ENCODE measurements at regions not wholly inside any gene's neighbourhood (a gene's known extent, or its start where the extent isn't known, plus 50 kb on each side); places are given as distances from the start of the nearest gene placed in this dataset.
A peak's percentile ranks its signal among the peaks of the same experiment; 100 is the strongest.

DNA sequence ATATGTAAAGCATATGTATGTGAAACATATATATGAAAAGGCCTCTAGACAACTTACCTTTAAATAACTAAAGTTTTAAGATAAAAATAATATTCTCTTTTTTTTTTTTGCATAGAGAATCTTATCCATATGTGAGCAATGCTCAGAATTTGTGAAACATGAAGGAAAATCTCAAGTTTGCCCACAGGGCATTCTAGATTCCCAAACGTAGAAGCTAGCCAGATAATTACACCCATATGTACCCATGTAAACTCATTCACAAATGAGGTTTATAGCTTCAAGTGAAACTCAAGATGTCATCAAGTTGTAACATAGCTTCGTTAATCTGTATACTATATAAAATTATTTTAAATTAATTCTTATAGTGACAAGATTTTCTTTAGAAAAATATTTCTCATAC, 537.3 kb upstream of the NR2F2 start:
- DNase-seq (ENCODE audit: low spot score), result no peak

DNA sequence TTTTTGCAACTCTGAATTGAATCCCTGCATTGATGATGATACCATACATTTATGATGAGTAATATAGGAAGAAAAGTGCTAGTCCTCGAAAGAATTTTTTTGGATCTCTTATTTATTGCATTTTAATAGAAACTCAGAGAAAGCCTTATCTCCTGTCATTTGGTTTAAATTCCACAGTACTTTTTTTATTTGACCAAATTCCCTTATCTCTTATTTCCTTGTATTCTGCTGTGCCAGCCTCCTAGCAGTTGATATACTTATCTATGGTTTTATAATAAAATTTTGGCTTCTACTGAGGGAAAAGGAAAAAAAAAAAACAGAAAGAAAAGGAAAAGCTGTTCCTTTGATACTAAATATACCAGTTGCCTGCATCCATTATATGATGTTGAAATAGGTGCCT, 535.1 kb upstream of the NR2F2 start:
- no peak for DNase-seq (ENCODE audit: low spot score)
- in situ Hi-C loops (cut with HindIII; ENCODE audit: low sequenced_read_pairs), result no loop called here

More for the DNA sequence above, 537.3 kb upstream of the NR2F2 start:
- in situ Hi-C loops (cut with HindIII; ENCODE audit: low sequenced_read_pairs), result no loop called here

DNA sequence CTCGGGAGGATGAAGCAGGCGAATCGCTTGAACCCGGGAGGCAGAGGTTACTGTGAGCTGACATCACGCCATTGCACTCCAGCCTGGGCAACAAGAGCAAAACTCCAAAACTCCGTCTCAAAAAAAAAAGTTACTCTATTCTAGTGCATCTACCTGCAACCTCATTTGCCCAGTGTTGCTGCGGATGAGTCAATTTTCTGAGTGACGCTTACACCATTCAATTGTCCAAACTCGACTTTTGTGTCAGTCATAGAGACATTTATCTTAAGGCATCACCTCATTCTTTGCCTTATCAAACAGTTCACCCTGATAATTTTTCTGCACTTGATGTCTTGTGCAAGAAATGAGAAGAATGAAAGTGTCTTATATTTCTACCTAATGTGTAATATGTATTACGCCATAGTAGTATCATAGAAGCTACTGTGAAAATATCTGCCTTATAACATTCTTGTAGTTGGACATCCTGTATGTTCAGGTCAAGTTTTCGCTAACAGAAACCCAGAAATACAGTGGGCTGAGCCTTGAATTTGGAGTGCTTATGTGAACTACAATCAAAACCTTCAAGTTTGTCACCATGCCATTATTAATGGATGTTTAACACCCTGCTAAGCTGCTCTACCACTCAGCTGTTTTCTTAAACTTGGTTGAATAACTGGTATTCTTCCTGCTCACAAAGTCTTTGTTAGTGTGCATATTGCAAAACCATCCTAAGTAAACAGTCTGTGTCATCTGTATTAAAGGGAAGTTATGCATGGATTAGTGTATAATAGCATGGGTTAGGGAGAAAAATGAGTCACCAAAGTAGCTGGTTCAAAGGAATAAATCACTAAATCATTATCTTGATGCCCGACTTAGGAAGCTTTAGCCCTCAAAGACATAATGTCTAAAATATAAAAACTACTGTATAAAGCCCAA, 531.0 kb upstream of the NR2F2 start:
- DNase-seq (ENCODE audit: low spot score), result no peak

DNA sequence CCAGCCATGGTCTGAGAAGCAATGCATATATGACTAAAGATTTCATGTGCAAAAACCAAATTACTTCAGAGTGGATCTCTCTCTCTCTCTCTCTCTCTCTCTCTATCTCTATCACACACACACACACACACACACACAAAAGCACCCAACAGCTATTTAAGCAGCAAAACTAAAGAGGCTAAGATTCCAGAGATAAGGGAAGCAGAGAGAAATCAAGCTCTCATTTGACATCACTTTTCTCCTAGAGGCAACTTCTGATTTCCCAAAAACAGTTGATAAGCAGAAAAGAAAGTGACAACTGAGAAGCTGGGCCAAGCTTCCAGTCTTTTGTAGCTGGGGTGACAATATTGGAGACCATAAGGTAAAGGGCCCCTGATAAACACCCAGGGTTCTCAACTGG, 526.0 kb upstream of the NR2F2 start:
- DNase-seq (ENCODE audit: low spot score), result no peak
- in situ Hi-C loops (cut with HindIII; ENCODE audit: low sequenced_read_pairs), result no loop called here

More for the DNA sequence above, 531.0 kb upstream of the NR2F2 start:
- in situ Hi-C loops (cut with HindIII; ENCODE audit: low sequenced_read_pairs), result no loop called here

GRCh38 chr15:95812491-95812890, 518.0 kb upstream of the NR2F2 start:
- DNase-seq (ENCODE audit: low spot score), result no peak
- in situ Hi-C loops (cut with HindIII; ENCODE audit: low sequenced_read_pairs), result no loop called here

- DNase-seq (ENCODE audit: low spot score), result no peak
- in situ Hi-C loops (cut with HindIII; ENCODE audit: low sequenced_read_pairs), result no loop called here
These were observed 515.6 kb upstream of the NR2F2 start for GRCh38 chr15:95814908-95815307.

- in situ Hi-C loops (cut with HindIII; ENCODE audit: low sequenced_read_pairs), result no loop called here
- no peak for DNase-seq (ENCODE audit: low spot score)
These were observed 513.9 kb upstream of the NR2F2 start for GRCh38 chr15:95816591-95816990.

DNA sequence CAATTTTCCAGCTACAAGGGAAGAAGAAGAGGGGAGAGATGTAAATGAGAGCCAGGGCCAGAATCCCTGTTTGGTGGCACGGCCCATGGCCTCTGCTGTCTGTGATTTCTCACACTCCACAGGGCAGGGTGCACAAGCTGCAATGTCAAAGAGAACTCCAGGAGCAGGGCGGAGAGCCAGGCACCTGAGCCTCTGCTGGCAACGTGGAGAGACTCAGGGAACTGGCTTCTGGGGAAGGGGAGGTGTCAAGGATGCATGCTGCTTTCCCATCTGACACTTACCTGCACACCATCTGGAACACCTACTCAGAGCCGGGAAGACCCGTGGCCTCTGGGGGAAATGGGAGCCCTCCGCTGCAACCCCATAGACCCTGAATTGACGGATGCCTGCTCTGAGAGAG, 507.5 kb upstream of the NR2F2 start:
- in situ Hi-C loops (cut with HindIII; ENCODE audit: low sequenced_read_pairs), result no loop called here

DNA sequence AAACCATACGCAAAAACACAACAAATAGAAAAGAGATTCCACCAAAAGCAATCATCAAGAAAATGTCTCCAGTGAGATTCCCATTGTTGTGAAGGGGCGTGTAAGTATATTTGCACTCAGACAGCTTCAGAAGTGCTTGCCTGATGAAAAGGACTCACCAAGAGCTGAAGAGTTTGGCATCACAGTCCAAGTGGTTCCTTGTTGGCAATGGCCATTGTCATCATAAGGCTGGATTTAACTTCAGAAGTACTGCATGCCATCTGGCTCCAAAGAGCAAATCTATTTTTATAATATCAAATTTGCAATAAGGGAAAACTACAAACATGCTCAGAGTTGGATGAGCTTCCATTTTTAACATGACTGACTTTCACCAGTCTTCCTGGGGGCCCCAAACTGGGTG, 505.3 kb upstream of the NR2F2 start:
- DNase-seq (ENCODE audit: low spot score), result peak; percentile 62
- in situ Hi-C loops (cut with HindIII; ENCODE audit: low sequenced_read_pairs), result no loop called here

More for the DNA sequence above, 507.5 kb upstream of the NR2F2 start:
- DNase-seq (ENCODE audit: low spot score), result peak; percentile 81

- in situ Hi-C loops (cut with HindIII; ENCODE audit: low sequenced_read_pairs), result no loop called here
- peak; percentile 85 for DNase-seq (ENCODE audit: low spot score)
These were observed 504.7 kb upstream of the NR2F2 start for GRCh38 chr15:95825671-95826411.

- DNase-seq (ENCODE audit: low spot score), result peak; percentile 32
These were observed 503.9 kb upstream of the NR2F2 start for GRCh38 chr15:95826412-95827195.

DNA sequence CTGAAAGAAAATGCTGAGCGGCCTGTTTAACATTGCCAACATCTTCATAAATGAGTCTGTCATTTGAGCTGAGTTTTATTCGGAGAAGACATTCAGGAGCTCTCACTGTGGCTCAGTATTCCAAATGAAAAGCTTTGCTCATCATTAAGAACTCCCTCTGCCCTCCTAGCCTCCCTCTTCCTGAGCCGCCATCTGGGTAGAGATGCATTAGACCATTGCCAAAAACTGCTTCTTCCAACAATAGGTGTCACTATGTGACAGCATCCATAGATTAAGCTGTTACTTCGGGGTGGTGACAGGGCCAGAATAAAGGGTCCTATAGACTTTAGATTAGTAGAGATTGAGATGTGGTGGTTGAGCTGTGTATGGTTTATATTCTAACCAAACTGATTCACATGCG, 501.4 kb upstream of the NR2F2 start:
- in situ Hi-C loops (cut with HindIII; ENCODE audit: low sequenced_read_pairs), result no loop called here
- peak; percentile 70 for DNase-seq (ENCODE audit: low spot score)

More at GRCh38 chr15:95826412-95827195, 503.9 kb upstream of the NR2F2 start:
- in situ Hi-C loops (cut with HindIII; ENCODE audit: low sequenced_read_pairs), result no loop called here

DNA sequence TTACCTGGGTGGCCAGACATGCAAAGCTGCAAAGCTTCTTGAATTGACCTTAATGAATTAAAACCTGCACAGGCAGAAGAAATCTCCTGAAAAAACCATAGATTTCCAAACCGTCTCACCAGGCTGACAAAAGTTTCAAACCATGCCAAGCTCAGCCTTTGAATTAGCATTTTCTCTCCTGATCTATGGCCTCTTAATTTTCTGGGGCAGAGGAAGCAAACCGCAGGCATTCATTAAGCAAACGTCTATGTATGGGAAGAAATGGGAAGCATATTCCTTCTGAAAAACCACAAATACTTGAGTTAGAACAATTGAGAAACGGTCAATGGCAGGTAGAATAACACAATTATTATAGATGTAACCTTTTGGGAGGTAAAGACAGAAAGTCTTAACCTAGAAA, 500.2 kb upstream of the NR2F2 start:
- in situ Hi-C loops (cut with HindIII; ENCODE audit: low sequenced_read_pairs), result no loop called here
- no peak for DNase-seq (ENCODE audit: low spot score)

DNA sequence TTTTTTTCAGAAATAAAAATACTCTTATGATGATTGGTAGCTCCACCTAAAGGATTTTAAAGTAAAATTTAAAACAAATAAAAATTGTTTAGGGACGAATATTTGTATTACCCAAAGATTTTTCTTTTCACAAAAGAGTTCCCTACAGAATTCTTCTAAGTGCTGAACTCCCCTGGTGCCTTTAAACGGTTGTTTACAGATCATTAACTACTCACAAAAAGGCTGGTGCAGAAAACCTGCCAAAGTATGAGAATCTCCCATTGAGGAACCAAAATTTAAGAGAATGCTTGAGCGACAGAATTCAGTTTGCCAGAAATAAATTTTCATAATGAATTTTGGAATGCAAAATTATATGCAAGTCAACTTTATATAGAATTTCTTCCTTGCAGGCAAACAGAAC, 497.8 kb upstream of the NR2F2 start:
- in situ Hi-C loops (cut with HindIII; ENCODE audit: low sequenced_read_pairs), result no loop called here
- DNase-seq (ENCODE audit: low spot score), result no peak

GRCh38 chr15:95834028-95834804, 496.3 kb upstream of the NR2F2 start:
- in situ Hi-C loops (cut with HindIII; ENCODE audit: low sequenced_read_pairs), result no loop called here
- DNase-seq (ENCODE audit: low spot score), result no peak

DNA sequence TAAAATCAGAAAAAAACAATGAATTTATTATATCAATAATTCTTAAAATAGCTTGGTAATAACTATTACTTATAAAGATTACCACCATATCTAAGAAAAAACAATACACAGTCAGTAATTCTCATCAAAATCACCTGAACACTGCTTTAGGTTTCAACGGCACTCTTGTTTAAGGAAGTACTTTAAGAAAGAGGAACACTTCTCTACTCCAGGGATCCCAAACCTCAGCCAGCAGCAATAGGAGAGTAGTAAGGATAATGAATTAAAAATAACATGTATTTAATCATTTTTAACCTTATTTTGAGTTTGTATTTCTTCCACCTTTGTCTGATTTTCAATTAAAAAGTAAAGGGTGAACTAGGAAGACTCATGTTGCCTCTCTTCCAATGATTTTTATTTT, 494.0 kb upstream of the NR2F2 start:
- in situ Hi-C loops (cut with HindIII; ENCODE audit: low sequenced_read_pairs), result no loop called here
- DNase-seq (ENCODE audit: low spot score), result no peak

- DNase-seq (ENCODE audit: low spot score), result no peak
- in situ Hi-C loops (cut with HindIII; ENCODE audit: low sequenced_read_pairs), result no loop called here
These were observed 493.0 kb upstream of the NR2F2 start for GRCh38 chr15:95837341-95838004.

- in situ Hi-C loops (cut with HindIII; ENCODE audit: low sequenced_read_pairs), result no loop called here
- DNase-seq (ENCODE audit: low spot score), result no peak
These were observed 491.1 kb upstream of the NR2F2 start for GRCh38 chr15:95839367-95839782.

All from G401 (cell line).